Jurkat, Clone E6-1 (cell line): ENCODE measurements at regions not wholly inside any gene's neighbourhood (a gene's known extent, or its start where the extent isn't known, plus 50 kb on each side); places are given as distances from the start of the nearest gene placed in this dataset.

Experiments used
- DNase-seq: peaks from one replicate; pipeline ENCODE4 v3.0.0-alpha.2; 2011; ENCODE audit warnings: low read depth, low spot score
- H3K4me3 ChIP-seq: 2 replicates; pipeline ENCODE4 v1.5.1; 2011; ENCODE audit warnings: mild to moderate bottlenecking, low read length, control low read depth, moderate library complexity

- peak; percentile 67 for DNase-seq
- H3K4me3 ChIP-seq, result no peak overlapping the region
These were observed 235.2 kb upstream of the IRF2BP2 start for GRCh38 chr1:234845097-234845660.

- H3K4me3 ChIP-seq, result no peak overlapping the region
- DNase-seq, result no peak
These were observed 234.6 kb upstream of the IRF2BP2 start for GRCh38 chr1:234844479-234845031.

GRCh38 chr1:234843946-234844345 is 234.0 kb upstream of the IRF2BP2 start:
- no peak overlapping the region for H3K4me3 ChIP-seq

GRCh38 chr1:234842726-234843641 is 233.0 kb upstream of the IRF2BP2 start:
- H3K4me3 ChIP-seq, result no peak overlapping the region
- peak; percentile 67 for DNase-seq

More at GRCh38 chr1:234843946-234844345, 234.0 kb upstream of the IRF2BP2 start:
- no peak for DNase-seq

DNA sequence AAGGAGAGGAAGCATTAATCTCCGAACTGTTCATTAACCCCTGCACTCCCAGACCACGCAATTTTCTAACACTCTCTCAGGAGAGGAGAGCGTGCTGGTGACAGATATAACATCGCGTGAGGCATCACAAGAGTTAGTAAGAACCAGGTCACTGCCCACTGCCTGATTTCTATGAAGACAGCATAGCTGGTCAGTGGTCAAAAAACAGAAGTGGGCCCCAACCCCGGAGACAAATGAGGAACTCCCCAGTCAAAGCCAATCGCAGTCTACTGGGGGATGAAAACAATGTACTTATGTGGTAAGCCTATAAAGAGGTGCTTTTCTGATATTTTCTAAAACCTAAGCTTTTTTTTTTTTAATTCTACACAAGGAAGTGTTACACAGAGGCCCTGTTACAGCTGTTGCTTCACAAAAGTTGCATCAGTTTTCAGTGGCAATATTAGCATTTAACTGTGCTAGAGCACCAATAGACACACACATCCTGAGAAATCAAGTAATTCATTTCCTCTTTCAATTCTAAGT is 231.8 kb upstream of the IRF2BP2 start:
- DNase-seq, result no peak
- H3K4me3 ChIP-seq, result no peak overlapping the region

DNA sequence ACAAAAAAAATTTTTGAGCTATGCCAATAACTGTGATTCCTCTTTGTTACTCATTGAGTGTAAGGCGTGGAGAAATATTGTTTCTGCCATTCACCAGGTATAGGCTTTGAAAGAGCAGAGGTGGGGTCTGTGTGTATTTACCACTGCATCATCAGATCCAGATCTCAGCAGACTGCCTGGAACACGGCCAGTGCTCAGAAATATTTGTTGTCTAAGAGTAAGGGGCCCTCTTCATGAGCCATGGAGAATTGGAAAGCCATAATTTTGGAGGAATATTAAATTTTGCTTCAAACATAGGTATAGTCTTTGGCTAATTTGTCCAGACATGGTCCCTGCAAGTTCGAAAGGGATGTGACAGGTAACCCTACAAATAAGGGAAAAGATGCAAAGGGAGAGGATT is 231.3 kb upstream of the IRF2BP2 start:
- DNase-seq, result no peak
- H3K4me3 ChIP-seq, result no peak overlapping the region

- no peak overlapping the region for H3K4me3 ChIP-seq
- DNase-seq, result no peak
These were observed 230.9 kb upstream of the IRF2BP2 start for GRCh38 chr1:234840843-234841242.

GRCh38 chr1:234840253-234840652 is 230.3 kb upstream of the IRF2BP2 start:
- no peak for DNase-seq
- H3K4me3 ChIP-seq, result no peak overlapping the region

GRCh38 chr1:234839663-234840062 is 229.7 kb upstream of the IRF2BP2 start:
- no peak overlapping the region for H3K4me3 ChIP-seq
- no peak for DNase-seq

GRCh38 chr1:234838820-234839219 is 228.8 kb upstream of the IRF2BP2 start:
- H3K4me3 ChIP-seq, result no peak overlapping the region
- DNase-seq, result no peak

DNA sequence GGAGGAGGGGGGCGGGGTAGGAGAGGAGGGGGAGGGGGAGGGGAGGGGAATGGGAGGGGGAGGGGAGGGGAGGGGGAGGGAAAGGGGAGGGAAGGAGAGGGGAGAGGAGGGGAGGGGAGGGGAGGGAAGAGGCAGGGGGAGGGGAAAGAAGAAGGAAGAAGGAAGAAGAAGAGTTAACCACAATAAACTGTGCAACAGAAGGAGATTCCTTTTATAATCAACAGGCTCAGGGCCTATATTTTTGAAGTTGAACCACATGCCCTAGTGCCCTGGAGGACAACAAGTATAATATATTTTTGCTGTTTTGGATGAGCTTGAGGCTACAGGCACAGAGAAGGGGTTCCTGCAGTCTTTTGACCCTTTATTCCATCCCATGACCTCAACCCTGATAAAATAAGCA is 228.2 kb upstream of the IRF2BP2 start:
- H3K4me3 ChIP-seq, result no peak overlapping the region
- DNase-seq, result peak; percentile 55

GRCh38 chr1:234837713-234838112 is 227.7 kb upstream of the IRF2BP2 start:
- no peak for DNase-seq
- H3K4me3 ChIP-seq, result no peak overlapping the region

DNA sequence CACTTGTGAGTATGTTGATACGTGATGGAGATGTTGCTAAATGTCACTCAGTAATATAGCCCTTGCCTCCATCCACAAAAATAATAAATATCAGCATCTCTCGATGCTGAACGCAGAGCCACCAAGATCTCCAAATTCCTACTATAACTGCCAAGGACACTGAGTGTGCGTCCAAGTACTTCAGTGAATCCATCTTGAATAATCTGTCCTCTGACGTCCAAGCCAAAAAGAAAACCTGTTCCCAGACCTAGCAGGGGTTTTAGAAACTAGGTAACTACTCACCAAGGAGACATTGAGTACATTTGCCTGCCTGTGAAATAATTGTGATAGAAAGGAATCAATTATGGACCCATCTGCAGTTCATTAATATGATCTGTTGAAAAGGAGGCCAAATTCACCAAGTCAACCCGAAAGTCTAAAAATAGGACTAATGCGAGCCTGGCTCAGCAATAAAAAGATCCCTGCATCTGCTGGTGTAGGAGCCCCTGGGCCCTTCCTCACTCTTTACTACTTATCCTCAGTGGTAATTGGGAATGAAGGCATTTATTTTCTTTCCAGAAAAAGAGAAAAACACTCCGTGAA is 226.9 kb upstream of the IRF2BP2 start:
- no peak for DNase-seq
- H3K4me3 ChIP-seq, result no peak overlapping the region

DNA sequence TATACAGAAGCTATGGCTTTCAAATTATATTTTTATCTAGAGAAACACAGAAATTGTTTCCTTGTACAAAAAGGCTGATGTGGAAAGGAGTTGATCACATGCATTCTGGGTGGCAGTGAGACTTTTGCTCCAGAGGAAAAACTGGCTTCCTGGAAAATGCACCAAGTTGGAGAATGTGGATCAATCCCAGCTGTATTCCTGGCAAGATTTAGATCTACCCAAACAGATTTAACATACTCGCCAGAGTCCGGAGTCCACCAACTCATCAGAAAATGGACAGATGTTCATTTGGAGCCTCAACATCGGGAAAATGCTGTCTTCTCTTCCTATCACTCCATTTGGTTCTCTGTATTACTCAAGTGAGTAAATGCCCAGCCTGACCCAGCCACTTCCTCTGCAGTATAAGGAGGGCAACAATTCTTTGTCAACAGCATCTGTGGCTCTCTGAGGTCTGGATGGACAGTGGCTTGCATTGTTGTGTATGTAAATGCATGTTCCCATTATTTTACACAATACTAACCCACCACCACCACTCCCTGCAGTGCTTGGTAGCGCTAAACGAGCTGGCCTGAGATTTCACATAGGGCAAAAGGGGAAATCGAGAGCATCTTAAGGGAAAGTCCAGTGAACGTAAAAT is 226.2 kb upstream of the IRF2BP2 start:
- H3K4me3 ChIP-seq, result no peak overlapping the region
- DNase-seq, result no peak

GRCh38 chr1:234835239-234835638 is 225.3 kb upstream of the IRF2BP2 start:
- no peak for DNase-seq
- no peak overlapping the region for H3K4me3 ChIP-seq

DNA sequence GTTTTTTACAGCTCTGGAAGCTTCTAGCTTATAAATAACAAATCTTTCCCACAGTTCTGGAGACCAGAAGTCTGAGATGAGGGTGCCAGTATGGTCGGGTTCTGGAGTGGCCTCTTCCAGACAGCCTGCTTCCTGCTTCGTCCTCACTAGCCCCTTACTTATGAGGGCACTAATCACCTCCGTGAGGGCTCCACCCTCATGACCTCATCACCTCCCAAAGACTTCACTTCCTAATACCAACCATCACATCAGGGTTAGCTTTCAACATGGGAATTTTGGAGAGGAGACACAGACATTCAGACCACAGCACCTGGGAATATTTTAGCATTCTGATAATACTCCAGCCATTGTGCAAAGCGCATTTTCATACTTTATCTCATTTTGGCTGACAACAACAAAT is 223.7 kb upstream of the IRF2BP2 start:
- no peak for DNase-seq
- H3K4me3 ChIP-seq, result no peak overlapping the region

- no peak overlapping the region for H3K4me3 ChIP-seq
- DNase-seq, result no peak
These were observed 223.1 kb upstream of the IRF2BP2 start for GRCh38 chr1:234833118-234833517.

GRCh38 chr1:234827656-234828055 is 217.7 kb upstream of the IRF2BP2 start:
- H3K4me3 ChIP-seq, result no peak overlapping the region
- DNase-seq, result no peak

- DNase-seq, result no peak
- no peak overlapping the region for H3K4me3 ChIP-seq
These were observed 217.2 kb upstream of the IRF2BP2 start for GRCh38 chr1:234827181-234827580.
